HL-60 (cell line): ENCODE measurements at regions not wholly inside any gene's neighbourhood (a gene's known extent, or its start where the extent isn't known, plus 50 kb on each side); places are given as distances from the start of the nearest gene placed in this dataset.

Experiments used
- CTCF ChIP-seq: IDR thresholded peaks from one replicate; pipeline ENCODE4 v1.5.1; 2011; ENCODE audit warnings: low read length, control low read depth, inconsistent platforms; ENCODE audit not compliant: insufficient read depth
- GABPA ChIP-seq: IDR thresholded peaks from 2 replicates; pipeline ENCODE4 v1.6.1; 2012; ENCODE audit warnings: low read depth
- POLR2AphosphoS5 ChIP-seq: IDR thresholded peaks from 2 replicates; pipeline ENCODE4 v1.6.1; 2012; ENCODE audit warnings: low read depth
- SPI1 ChIP-seq: IDR thresholded peaks from 2 replicates; pipeline ENCODE4 v1.6.1; 2012; ENCODE audit warnings: low read depth, mild to moderate bottlenecking, borderline replicate concordance

GRCh38 chr2:240329778-240330177, 105.7 kb upstream of the GPC1 start:
- TF ChIP-seq CTCF (no peak), POLR2AphosphoS5 (no peak), SPI1 (no peak), GABPA (no peak)
